ENCODE measurements at regions not wholly inside any gene's neighbourhood (a gene's known extent, or its start where the extent isn't known, plus 50 kb on each side); places are given as distances from the start of the nearest gene placed in this dataset.

GRCh38 chr7:114859477-114859876 lies 62.4 kb upstream of the MDFIC start:
- DNase-seq, result no peak

- DNase-seq, result no peak
Measured at GRCh38 chr7:114860206-114860605, 61.7 kb upstream of the MDFIC start.

GRCh38 chr7:114862406-114862805 lies 59.5 kb upstream of the MDFIC start:
- DNase-seq, result no peak

- DNase-seq, result no peak
Measured at GRCh38 chr7:114864278-114864677, 57.6 kb upstream of the MDFIC start.

GRCh38 chr7:114865564-114865963 lies 56.3 kb upstream of the MDFIC start:
- peak; percentile 3 to 24 (median 12) for DNase-seq
